Choroid plexus epithelial cell (primary cell): ENCODE measurements at regions not wholly inside any gene's neighbourhood (a gene's known extent, or its start where the extent isn't known, plus 50 kb on each side); places are given as distances from the start of the nearest gene placed in this dataset.
"Not testable (repeated sequence)": the region's sequence is repeated elsewhere in the genome, so short reads cannot be mapped to it uniquely, and the experiment has no call there.

Experiments used
- DNase-seq: peaks from one replicate; pipeline ENCODE4 v3.0.0-alpha.2; 2010; ENCODE audit warnings: low read depth
- H3K4me3 ChIP-seq: 2 replicates; pipeline ENCODE4 v1.5.1; 2011; ENCODE audit warnings: low read depth, mild to moderate bottlenecking, control low read depth, low read length, moderate library complexity
- CTCF ChIP-seq: conservative IDR thresholded peaks from 2 replicates; pipeline ENCODE4 v1.5.1; 2011; ENCODE audit warnings: low read depth, mild to moderate bottlenecking, control low read depth, inconsistent platforms, low read length, moderate library complexity

- TF ChIP-seq CTCF = no peak
- H3K4me3 ChIP-seq = no peak overlapping the region
Measured at GRCh38 chr7:1351881-1352625, 107.2 kb downstream of the MICALL2 start.

GRCh38 chr7:1352656-1353271, 106.5 kb downstream of the MICALL2 start:
- no peak for DNase-seq
- no peak overlapping the region for H3K4me3 ChIP-seq
- no peak for TF ChIP-seq CTCF

More at GRCh38 chr7:1351881-1352625, 107.2 kb downstream of the MICALL2 start:
- no peak for DNase-seq

- no peak overlapping the region for H3K4me3 ChIP-seq
- no peak for DNase-seq
- no peak for TF ChIP-seq CTCF
Measured at GRCh38 chr7:1354661-1355567, 104.4 kb downstream of the MICALL2 start.

DNA sequence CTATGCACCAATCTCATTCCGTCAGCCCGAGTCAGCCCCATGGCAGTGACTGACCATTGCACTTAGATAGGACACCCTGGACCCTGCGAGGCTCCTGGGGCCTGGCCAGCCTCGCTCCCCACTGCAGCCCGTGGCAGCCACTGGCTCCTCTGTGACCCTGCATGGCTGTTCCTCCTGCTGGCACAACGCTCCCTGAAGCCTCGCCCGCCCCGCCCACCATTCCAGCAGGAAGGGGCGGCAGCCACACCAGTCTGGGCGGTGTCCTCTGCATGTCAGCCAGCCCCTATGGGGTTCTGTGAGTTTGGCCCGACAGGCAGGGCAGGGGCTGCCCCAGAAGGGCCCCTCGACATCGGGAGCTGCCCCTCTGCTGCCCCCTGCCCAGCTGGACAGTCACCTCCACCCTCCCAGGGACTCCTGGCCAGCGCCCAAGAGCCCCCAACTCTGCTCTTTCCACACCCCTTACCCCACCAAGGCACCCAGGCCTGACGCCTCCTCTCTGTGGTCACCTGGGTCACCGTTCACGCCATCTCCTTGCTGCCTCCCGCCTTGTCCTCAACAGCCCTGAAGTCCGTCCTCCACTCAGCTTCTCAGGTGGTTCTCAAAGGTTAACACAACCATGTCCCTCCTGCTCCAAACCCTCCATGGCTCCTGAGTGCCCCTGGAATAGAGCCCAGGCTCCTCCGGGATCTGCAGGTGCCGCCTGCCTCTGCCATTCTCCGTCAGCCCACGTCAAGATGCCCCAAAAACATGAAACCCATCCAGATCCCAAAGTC, 103.5 kb downstream of the MICALL2 start:
- DNase-seq = no peak
- no peak for TF ChIP-seq CTCF
- no peak overlapping the region for H3K4me3 ChIP-seq

DNA sequence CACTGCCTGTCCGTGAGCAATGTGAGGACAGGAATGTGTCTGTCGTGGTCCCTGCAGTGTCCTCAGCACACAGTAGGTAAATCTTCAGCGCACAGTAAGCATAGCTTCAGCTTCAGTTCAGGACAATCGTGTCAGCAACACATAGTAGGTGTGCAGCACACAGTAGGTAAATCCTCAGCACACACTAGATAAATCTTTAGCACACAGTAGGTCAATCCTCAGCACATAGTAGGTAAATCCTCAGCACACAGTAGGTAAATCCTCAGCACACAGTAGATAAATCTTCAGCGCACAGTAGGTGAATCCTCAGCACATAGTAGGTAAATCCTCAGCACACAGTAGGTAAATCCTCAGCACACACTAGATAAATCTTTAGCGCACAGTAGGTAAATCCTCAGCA, 102.4 kb downstream of the MICALL2 start:
- H3K4me3 ChIP-seq = not testable (repeated sequence)

DNA sequence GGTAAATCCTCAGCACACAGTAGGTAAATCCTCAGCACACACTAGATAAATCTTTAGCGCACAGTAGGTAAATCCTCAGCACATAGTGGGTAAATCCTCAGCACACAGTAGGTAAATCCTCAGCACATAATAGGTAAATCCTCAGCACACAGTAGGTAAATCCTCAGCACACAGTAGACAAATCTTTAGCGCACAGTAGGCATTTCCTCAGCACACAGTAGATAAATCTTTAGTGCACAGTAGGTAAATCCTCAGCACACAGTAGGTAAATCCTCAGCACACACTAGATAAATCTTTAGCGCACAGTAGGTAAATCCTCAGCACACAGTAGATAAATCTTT, 102.0 kb downstream of the MICALL2 start:
- H3K4me3 ChIP-seq, DNase-seq: not testable (repeated sequence)

More for the DNA sequence above, 102.4 kb downstream of the MICALL2 start:
- DNase-seq = not testable (repeated sequence)

DNA sequence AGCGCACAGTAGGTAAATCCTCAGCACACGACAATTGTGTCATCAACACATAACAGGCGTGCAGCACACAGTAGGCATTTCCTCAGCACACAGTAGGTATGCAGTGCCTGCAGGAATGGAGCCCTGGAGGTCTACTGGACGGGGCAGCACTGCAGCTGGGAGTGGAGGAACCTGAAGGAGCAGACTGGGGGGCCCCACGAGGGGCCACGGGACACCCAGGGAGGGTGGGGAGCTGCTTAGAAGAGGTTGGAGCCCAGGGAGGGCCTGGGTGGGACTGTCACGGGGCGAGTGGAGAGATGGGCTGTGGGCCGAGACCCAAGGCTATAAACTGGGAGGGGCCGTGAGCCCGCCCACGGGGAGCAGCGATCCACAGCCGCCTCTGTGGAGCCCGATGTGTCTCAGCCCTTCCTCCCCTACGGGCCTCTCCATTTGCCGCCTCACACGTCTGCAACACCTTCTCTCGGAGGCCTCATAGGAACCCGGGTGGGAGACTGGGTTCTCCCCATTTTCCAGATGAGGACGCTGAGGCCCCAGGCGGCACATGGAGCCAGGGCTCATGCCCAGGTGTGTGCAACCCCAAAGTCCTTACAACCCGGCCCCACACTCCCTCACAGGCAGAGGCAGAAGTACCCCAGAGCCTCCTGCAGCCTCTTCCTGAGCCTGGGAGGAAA, 101.5 kb downstream of the MICALL2 start:
- H3K4me3 ChIP-seq = no peak overlapping the region
- no peak for DNase-seq
- no peak for TF ChIP-seq CTCF
